ENCODE measurements at regions not wholly inside any gene's neighbourhood (a gene's known extent, or its start where the extent isn't known, plus 50 kb on each side); places are given as distances from the start of the nearest gene placed in this dataset.

GRCh38 chr2:138893746-138894145, 113.6 kb upstream of the NXPH2 start:
- TF ChIP-seq SIN3A (IDR thresholded peaks at IDR 0.05; ENCODE audit: borderline replicate concordance, insufficient read depth, low read depth, low read length) (no peak), CTCF (IDR thresholded peaks at IDR 0.05) (no peak)
